HG02970 (cell line): ENCODE measurements at regions not wholly inside any gene's neighbourhood (a gene's known extent, or its start where the extent isn't known, plus 50 kb on each side); places are given as distances from the start of the nearest gene placed in this dataset.

ENCODE experiments used
- ATAC-seq: cut with Tn5 transposase; IDR thresholded peaks from one replicate; pipeline ENCODE4 v1.9.1; 2021; ENCODE audit warnings: mild to moderate bottlenecking, moderate library complexity, moderate number of reproducible peaks; ENCODE audit not compliant: unreplicated experiment, low FRiP score

GRCh38 chr2:83595121-83595690 is 863.9 kb downstream of the SUCLG1 start:
- ATAC-seq, result no peak

DNA sequence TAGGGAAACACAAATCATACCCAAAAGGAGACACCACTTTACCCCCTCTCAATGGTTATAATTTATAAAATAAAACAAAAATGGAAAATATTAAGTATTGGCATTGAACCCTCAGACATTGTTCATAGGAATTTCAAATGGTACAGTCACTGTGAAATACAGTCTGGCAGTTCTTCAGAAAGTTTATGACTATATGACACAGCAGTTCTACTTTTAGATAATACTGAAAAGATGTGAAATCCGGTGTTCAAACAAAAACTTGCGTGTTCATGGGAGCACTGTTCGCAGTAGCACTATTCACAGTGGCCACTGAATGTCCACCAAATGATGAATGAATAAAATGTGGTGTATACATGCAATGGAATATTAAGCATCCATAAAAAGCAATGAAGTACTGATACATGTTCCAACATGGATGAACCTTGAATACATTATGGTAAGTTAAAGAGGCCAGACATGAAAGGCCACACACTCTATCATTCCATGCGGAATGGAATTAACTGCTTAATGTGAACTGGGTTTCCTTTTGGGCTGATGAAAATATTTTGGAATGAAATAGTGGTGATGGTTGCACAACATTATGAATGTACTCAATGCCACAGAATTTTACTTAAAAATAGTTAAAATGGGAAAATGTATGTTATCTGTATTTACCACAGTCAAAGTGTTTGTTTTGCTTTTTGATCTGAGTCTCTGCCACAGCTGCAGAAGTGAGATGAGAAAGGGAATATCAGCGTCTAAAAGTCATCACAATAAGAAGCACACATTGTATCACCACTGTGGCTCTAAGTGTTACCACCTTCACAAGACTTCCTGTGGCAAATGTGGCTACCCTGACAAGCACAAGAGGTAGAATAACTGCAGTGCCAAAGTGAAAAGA is 864.6 kb downstream of the SUCLG1 start:
- ATAC-seq, result no peak

GRCh38 chr2:83587309-83587708 is 871.8 kb downstream of the SUCLG1 start:
- no peak for ATAC-seq

- ATAC-seq, result no peak
Measured at GRCh38 chr2:83585250-83585649, 873.8 kb downstream of the SUCLG1 start.

DNA sequence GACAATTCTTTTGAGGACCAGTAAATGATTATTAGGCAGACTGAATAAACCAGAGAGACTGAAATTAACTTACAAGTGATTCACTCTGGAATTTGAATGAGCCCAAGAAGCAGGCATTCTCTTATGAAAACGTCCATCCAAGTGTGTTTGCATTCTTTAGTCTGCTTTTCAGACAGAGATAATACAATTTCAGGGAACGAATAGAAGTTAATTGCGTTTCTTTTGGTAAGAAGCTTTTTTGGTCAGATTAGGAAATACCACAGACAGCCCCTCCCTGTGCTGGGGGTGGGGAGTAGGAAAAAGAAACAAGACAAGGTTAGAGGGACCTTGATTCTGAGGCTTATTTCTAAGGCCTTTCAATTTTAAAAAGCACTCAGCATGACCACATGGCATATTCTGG is 874.4 kb downstream of the SUCLG1 start:
- ATAC-seq, result no peak

DNA sequence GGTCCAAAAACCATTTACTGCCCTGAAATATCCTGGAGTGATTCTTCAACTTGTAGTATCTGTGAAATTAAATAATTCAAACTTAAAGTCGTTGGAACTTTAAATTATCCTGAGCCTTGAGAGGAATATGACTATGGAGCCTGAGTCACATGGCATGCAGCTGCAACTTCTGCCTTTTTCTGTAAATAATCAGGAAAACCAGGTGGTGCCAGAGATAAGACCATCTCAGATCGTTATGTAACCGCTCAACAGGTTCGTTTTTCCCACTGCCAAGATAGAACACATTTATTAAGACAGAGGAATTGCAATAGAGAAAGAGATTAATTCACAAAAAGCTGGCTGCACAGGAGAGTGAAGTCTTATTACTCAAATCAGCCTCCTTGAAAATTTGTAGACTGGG is 876.5 kb downstream of the SUCLG1 start:
- no peak for ATAC-seq

- no peak for ATAC-seq
Measured at GRCh38 chr2:83579507-83579906, 879.6 kb downstream of the SUCLG1 start.

DNA sequence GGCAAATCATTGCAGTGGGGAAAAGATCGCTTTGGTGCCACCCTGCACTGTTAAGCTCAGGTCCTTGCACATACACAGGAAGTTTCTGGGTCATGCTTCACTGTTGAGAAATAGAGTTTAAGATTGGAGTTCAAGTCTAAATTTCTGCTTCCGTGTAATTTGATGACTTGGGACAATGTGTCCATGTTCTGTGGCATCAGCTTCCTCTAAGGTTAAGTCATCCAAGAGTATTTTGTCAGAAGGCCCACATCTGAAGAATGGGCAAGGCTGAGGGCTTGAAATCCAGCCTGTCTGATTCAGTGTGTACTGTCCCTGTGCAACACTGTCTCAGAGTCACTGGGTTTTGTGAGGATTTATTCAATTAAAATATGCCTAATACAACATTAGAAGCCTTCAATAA is 880.7 kb downstream of the SUCLG1 start:
- no peak for ATAC-seq

DNA sequence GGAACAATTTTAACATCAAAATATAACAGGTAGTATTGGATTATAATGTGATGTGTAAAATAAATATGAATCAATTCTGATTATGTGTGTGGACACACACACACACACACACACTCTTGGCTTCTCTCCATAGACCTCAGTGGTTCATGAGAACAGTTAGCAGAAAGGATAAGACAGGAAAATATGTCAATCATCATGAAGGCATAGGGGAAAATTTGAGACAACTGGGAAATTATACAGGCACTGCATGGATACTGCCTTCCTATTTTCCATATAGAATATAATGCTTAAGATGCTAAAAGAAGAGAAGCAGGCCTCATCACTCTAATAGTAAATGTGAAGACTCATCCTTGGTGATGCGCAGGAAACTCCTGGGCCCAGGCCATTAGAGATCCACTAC is 884.5 kb downstream of the SUCLG1 start:
- no peak for ATAC-seq

- ATAC-seq, result no peak
Measured at GRCh38 chr2:83573060-83573459, 886.0 kb downstream of the SUCLG1 start.

- no peak for ATAC-seq
Measured at GRCh38 chr2:83572400-83572799, 886.7 kb downstream of the SUCLG1 start.

GRCh38 chr2:83567551-83567950 is 891.5 kb downstream of the SUCLG1 start:
- ATAC-seq, result no peak

GRCh38 chr2:83565626-83566025 is 893.5 kb downstream of the SUCLG1 start:
- no peak for ATAC-seq

DNA sequence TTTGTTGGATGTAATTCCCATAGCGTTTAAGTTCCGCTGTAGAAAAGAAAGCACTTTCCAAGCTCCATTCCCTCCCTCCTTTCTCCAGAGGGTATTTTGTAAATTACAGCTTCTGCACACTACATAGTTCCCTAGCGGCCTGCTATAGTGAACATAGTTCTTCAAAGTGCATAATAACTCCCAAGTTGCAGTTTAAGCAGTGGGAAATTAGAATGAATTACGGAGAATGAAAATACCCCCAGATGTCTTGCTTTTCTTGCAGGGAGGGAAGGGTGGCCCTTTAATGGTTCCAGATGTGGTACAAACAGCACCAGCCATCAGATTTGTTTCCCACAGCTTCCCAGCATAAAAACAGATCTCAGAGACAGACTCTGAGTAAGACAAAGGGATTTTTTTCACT is 893.9 kb downstream of the SUCLG1 start:
- no peak for ATAC-seq

- no peak for ATAC-seq
Measured at GRCh38 chr2:83561592-83561991, 897.5 kb downstream of the SUCLG1 start.

- no peak for ATAC-seq
Measured at GRCh38 chr2:83536556-83536955, 922.5 kb downstream of the SUCLG1 start.

DNA sequence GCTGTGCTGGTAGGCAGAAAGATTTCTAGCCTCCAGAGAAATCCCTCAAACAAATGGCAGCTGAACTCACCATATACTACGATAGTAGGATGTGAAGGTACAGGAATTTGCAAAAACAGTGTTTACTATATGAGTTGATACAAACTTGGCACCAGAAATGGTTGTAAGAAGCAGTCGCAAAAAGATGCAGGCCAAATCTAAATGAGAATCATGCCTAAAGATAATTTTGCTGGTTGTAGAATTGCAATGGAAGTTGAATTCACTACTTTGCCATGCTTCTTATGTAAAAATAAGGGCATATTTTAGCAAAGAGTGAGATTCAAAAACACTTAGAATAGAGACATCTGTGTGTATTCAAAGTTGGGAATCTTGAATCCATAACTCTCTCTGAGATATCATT is 924.7 kb downstream of the SUCLG1 start:
- ATAC-seq, result no peak

DNA sequence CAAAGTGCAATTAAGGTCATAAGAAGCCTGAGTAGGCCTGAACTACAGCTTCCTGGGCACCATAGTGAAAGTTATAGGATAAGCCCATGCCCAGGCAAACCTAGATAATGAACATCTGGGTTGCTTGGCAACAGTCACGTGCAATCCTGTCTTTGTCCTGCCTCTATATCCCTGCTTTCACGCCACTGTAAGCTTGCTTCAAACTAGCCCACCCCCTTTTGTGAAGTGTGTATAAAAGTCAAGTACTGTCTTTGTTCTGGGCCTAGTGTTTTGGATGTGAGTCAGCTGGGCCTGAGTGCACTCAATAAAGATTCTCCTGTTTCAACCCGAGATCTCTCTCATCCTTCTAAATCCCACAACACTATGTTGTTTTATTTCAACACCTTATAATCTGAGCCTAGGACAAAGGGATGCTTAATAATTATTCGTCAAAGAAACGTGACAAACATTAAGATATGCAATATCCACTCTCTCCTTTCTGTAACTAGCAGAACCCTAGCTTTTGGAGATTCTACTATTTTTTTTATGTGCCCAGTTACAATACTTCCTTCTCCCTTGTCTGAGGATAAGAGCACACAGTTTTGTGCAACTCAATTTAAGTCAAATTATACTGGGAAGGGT is 927.8 kb downstream of the SUCLG1 start:
- no peak for ATAC-seq

- no peak for ATAC-seq
Measured at GRCh38 chr2:83528767-83529166, 930.3 kb downstream of the SUCLG1 start.

DNA sequence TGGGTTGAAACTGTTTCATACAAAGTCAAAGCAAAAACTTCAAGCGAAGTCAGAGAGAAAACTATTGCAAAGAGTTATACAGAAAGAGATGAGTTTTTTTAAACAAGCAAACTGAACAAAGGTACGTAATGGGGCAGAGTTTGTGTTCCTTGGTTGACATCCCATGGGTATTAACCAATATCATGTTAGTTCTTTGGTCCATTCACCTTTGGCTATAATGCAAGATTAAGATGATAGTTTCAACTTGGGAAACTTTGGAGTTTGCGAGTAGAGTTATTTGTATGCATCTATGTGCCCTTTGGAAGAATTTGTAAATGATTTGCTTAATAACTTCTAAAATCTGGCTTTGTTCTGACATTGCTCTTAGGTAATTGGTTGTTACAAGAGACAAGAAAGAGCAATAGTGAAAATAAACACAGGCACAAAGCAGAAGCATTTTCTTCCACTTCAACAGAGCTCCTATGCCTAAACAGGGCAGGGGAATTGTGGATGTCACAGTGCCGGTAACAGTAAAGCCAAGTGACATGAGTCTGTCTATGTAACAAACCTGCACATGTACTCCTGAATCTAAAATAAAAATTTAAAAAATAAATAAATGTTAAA is 936.1 kb downstream of the SUCLG1 start:
- no peak for ATAC-seq

GRCh38 chr2:83517727-83518368 is 941.2 kb downstream of the SUCLG1 start:
- no peak for ATAC-seq
